Thyroid gland (tissue), 4 donors: ENCODE measurements at regions not wholly inside any gene's neighbourhood (a gene's known extent, or its start where the extent isn't known, plus 50 kb on each side); places are given as distances from the start of the nearest gene placed in this dataset.

Experiments
- DNase-seq, 2 donors: peaks; one replicate each; pipeline ENCODE4 v3.0.0-alpha.2; 2019
- H3K27ac ChIP-seq, 3 donors: fragments of 200-600 bp; sonication (generic); 1 replicate in 2 of 3; 2 replicates in 1 of 3; pipeline ENCODE4 v1.5.1; 2016 to 2019; ENCODE audit warnings: mild to moderate bottlenecking in 1 of 3, moderate library complexity in 1 of 3
- H3K27me3 ChIP-seq: fragments of 200-600 bp; sonication (generic); one replicate; pipeline ENCODE4 v1.5.1; 2019
- H3K36me3 ChIP-seq, 2 donors: fragments of 200-600 bp; sonication (generic); one replicate each; pipeline ENCODE4 v1.5.1; 2016 to 2019
- H3K4me1 ChIP-seq, 2 donors: fragments of 200-600 bp; sonication (generic); one replicate each; pipeline ENCODE4 v1.5.1; 2017 to 2019
- H3K4me3 ChIP-seq, 3 donors: fragments of 200-600 bp; sonication (generic); replicated peaks in 1 of 3; 1 replicate in 2 of 3; 2 replicates in 1 of 3; pipeline ENCODE4 v1.5.1; 2016; ENCODE audit warnings: mild to moderate bottlenecking in 1 of 3
- H3K9me3 ChIP-seq: fragments of 200-600 bp; sonication (generic); one replicate; pipeline ENCODE4 v1.5.1; 2017
- POLR2A ChIP-seq, 2 donors: fragments of 450-650 bp; IDR thresholded peaks; one replicate each; pipeline ENCODE4 v1.6.1; 2017; ENCODE audit warnings: antibody characterized with exemption in 2 of 2, mild to moderate bottlenecking in 2 of 2, moderate library complexity in 1 of 2
- WGBS, 2 donors: methylation state at CpG; one replicate each; pipeline ENCODE4 v1.1.5; 2017; 5-methylcytosine and 5-hydroxymethylcytosine counted together
- intact Hi-C: fragments of 100-400 bp; cut with DNase I; formaldehyde crosslinking; loops from one replicate; pipeline ENCODE4 v1.15.1; 2023
- TF ChIP-seq, protein P1 (sequence below), 6 experiments: fragments of 200-600 bp in 3 of 6; fragments of 450-650 bp in 3 of 6; sonication (generic) in 3 of 6; IDR thresholded peaks; one replicate each; pipeline ENCODE4 v1.5.1; 2016 to 2019; ENCODE audit warnings: antibody characterized with exemption in 6 of 6, mild to moderate bottlenecking in 2 of 6, inconsistent platforms in 1 of 6, moderate library complexity in 1 of 6

DNA sequence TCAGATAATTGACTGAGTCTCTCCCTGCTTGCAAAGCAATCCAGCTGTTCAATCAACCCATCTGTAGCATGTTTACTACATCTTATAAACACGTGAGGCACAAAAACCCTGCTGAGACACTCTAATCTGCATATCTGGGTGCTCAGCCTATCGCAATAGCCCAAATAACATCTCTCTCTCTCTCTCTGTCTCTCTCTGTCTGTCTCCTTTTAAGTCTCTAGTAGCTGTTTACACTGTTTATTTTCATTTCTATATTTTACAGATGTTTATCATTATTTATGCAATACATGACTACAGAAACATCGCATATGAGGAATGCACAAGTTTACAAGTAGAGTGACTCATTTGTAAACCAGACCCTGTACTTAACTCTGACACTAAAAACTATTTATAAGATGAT, 422.1 kb upstream of the DSEL start:
- intact Hi-C loops = no loop called here
- no peak for DNase-seq
- WGBS, 2 donors = 83 to 84% methylated on average over 3 of the region's 3 CpGs
- no peaks in the 10 kb centered on the region for H3K4me1 ChIP-seq
- no peaks in the 10 kb centered on the region for H3K27me3 ChIP-seq
- H3K36me3 ChIP-seq = no peaks in the 10 kb centered on the region
- no peak overlapping the region for H3K4me3 ChIP-seq
- no peaks in the 10 kb centered on the region for H3K9me3 ChIP-seq
- no peak overlapping the region for H3K27ac ChIP-seq
- TF ChIP-seq, protein P1, sequence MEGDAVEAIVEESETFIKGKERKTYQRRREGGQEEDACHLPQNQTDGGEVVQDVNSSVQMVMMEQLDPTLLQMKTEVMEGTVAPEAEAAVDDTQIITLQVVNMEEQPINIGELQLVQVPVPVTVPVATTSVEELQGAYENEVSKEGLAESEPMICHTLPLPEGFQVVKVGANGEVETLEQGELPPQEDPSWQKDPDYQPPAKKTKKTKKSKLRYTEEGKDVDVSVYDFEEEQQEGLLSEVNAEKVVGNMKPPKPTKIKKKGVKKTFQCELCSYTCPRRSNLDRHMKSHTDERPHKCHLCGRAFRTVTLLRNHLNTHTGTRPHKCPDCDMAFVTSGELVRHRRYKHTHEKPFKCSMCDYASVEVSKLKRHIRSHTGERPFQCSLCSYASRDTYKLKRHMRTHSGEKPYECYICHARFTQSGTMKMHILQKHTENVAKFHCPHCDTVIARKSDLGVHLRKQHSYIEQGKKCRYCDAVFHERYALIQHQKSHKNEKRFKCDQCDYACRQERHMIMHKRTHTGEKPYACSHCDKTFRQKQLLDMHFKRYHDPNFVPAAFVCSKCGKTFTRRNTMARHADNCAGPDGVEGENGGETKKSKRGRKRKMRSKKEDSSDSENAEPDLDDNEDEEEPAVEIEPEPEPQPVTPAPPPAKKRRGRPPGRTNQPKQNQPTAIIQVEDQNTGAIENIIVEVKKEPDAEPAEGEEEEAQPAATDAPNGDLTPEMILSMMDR (IDR thresholded peaks at IDR 0.05) = no peak
- TF ChIP-seq POLR2A (IDR thresholded peaks at IDR 0.05) = no peak

DNA sequence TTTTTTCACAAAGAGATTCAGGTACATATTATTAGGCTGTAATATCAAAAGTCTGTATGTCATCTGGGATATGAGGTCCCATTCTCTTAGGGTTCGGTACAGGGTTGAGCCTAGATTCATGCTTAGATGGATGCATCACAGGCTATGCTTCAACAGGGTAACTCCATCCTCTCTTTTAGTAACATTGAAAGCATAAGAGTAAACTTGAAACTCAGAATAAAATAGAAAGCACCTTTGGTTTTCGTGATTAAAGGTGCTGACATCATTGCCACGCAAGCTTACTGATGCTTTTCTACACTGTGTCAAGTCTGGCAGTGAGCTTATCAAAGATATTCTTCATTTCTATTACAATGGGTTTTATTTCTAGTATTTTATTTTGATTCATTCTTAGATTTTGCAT, 419.1 kb upstream of the DSEL start:
- DNase-seq = no peak
- intact Hi-C loops = no loop called here
- Histone ChIP-seq H3K4me3 (no peak overlapping the region), H3K4me1 (no peaks in the 10 kb centered on the region), H3K27ac (no peak overlapping the region), H3K9me3 (no peaks in the 10 kb centered on the region), H3K27me3 (no peaks in the 10 kb centered on the region), H3K36me3 (no peaks in the 10 kb centered on the region)
- WGBS, 2 donors = 90 to 94% methylated on average over 3 of the region's 3 CpGs
- no peak for TF ChIP-seq POLR2A (IDR thresholded peaks at IDR 0.05)
- TF ChIP-seq, protein P1 (IDR thresholded peaks at IDR 0.05) = no peak

DNA sequence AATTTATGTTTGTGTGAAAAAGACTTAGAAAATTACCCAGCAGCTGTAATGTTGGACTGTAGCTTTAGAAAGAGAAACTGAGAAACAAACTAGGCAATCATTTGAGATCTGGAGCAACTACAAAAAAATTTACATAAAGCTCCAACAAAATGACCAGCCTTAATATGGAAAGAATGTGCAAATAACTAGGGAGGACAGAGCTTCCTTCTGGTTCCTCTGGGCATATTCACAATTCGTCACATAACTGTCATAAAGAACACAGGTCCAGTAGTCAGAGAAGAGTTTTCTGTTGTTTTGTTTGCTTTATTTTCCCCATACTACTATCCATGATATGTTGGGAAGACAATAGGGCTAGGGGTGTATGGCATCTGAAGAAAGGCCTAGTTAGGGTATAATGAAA, 416.8 kb upstream of the DSEL start:
- 88 to 93% methylated on average over 1 of the region's 1 CpG for WGBS, 2 donors
- intact Hi-C loops = no loop called here
- DNase-seq = no peak

DNA sequence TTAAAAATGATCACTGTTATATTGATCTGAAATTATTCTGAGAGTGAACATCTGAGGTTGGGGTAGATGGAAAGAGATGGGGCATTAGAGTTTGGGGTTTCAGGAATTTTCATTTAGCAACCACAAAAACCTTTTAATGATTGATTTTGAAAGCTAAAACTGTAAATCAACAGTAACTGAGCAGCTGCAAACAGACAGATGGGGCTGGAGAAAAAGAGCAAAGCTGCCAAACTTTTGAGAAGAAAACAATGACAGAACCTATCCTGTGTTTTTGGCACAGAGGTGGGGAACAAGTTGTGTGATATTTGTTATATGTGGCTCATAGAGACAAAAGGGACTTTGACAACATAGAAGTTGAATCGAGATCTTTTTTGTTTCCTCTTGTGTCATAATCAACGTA, 415.8 kb upstream of the DSEL start:
- no peak for DNase-seq
- Histone ChIP-seq H3K9me3 (no peaks in the 10 kb centered on the region), H3K4me1 (no peaks in the 10 kb centered on the region), H3K27me3 (no peaks in the 10 kb centered on the region), H3K4me3 (no peak overlapping the region), H3K27ac (no peak overlapping the region), H3K36me3 (no peaks in the 10 kb centered on the region)
- intact Hi-C loops = no loop called here
- no peak for TF ChIP-seq POLR2A (IDR thresholded peaks at IDR 0.05)
- TF ChIP-seq, protein P1 (IDR thresholded peaks at IDR 0.05) = no peak
- 34 to 42% methylated on average over 2 of the region's 2 CpGs for WGBS, 2 donors

More for the DNA sequence above, 416.8 kb upstream of the DSEL start:
- H3K27me3 ChIP-seq = no peaks in the 10 kb centered on the region
- H3K27ac ChIP-seq = no peak overlapping the region
- H3K4me1 ChIP-seq = no peaks in the 10 kb centered on the region
- H3K36me3 ChIP-seq = no peaks in the 10 kb centered on the region
- TF ChIP-seq POLR2A (IDR thresholded peaks at IDR 0.05) = no peak
- TF ChIP-seq, protein P1 (IDR thresholded peaks at IDR 0.05) = no peak
- H3K4me3 ChIP-seq = no peak overlapping the region
- H3K9me3 ChIP-seq = no peaks in the 10 kb centered on the region

DNA sequence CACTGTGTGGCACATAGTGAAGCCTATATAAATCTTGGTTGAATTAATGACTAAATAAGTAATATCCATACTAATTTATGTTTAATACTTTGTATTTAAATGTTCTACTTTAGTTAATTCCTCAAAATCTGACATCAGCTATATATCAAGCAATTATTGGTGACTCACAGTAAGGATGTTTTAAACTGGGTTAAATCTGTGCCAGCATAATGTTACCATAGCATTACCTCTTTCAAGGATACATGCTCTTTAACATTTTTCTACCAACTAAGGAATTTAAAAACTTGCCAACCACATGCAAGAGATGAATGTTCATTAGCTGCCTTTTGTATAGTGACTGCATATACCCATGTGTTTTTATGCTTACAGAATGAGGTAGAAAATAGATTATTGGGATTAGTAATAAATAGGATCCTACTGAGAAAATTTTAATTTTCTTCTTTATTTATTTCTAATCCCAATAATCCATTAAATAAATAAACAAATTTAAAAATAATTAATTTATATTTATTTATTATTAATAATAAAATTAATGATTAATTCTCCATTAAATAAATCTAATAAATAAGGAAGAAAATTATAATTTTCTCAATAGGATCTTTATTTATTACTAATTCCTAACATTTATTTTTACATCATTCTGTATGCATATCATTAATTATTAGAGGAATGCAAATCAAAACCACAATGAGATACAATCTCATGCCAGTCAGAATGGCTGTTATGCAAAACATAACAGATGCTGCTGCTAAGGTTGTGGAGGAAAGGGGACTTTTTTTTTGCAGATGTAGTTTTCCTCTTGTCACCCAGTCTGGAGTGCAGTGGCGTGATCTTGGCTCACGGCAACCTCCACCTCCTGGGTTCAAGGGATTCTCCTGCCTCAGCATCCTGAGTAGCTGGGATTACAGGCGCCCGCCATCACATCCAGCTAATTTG, 410.7 kb upstream of the DSEL start:
- Histone ChIP-seq H3K27me3 (no peaks in the 10 kb centered on the region), H3K4me1 (no peaks in the 10 kb centered on the region), H3K27ac (no peak overlapping the region), H3K4me3 (no peak overlapping the region), H3K36me3 (no peaks in the 10 kb centered on the region), H3K9me3 (no peaks in the 10 kb centered on the region)
- WGBS, 2 donors = 88 to 93% methylated on average over 4 of the region's 4 CpGs
- no peak for DNase-seq
- TF ChIP-seq, protein P1 (IDR thresholded peaks at IDR 0.05) = no peak
- no peak for TF ChIP-seq POLR2A (IDR thresholded peaks at IDR 0.05)
- intact Hi-C loops = no loop called here
